ENCODE measurements at regions not wholly inside any gene's neighbourhood (a gene's known extent, or its start where the extent isn't known, plus 50 kb on each side); places are given as distances from the start of the nearest gene placed in this dataset.

DNA sequence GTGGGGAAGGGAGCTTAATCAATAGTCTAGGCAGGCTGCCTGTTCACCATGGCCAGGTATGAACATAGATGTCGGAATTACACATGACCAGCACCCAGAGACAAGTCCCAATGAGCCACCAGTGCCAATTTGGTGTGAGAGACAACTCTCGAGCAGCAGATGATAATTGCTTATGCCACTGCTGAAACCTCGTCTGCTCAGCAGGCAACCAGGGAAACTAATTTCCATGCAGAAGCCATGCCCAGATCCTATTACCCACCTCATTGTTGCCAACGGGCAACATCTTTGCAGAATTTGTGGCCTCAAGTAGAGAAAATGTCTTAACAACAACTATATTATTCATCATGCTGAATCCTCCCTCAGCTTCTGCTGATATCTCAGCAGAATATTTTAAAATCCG lies 84.9 kb downstream of the CGGBP1 start:
- Histone ChIP-seq H3K4me1 (replicated peaks in 1 of 2; ENCODE audit: control insufficient read depth in 2 of 2, insufficient read depth in 2 of 2, low read length in 2 of 2) (no peaks in the 10 kb centered on the region; a peak in 1 of 5 replicates), H2AFZ (ENCODE audit: low read depth, low read length) (no peak overlapping the region), H3K4me2 (ENCODE audit: insufficient read depth, low read length) (no peak overlapping the region), H3K27me3 (ENCODE audit: control insufficient read depth in 2 of 2, insufficient read depth in 2 of 2, low read length in 2 of 2) (no peaks in the 10 kb centered on the region), H3K79me2 (ENCODE audit: control insufficient read depth, insufficient read depth, low read length) (no peaks in the 10 kb centered on the region), H3K9me3 (replicated peaks; ENCODE audit: control insufficient read depth, insufficient read depth, low read depth, low read length) (no peaks in the 10 kb centered on the region), H4K20me1 (replicated peaks; ENCODE audit: control insufficient read depth, insufficient read depth, low read length) (no peaks in the 10 kb centered on the region), H3K36me3 (ENCODE audit: control insufficient read depth, insufficient read depth, low read length) (peaks cover under 1% of the 10 kb centered on the region; the same call in 1 of the 3 replicates), H3K27ac (ENCODE audit: extremely low read depth, low read depth, low read length) (no peak overlapping the region), H3K9ac (ENCODE audit: insufficient read depth in 1 of 2, low read depth in 2 of 2, low read length in 2 of 2) (no peak overlapping the region), H3K9me1 (ENCODE audit: control insufficient read depth, insufficient read depth, low read length) (no peaks in the 10 kb centered on the region), H3K4me3 (no peak overlapping the region)
- ChIA-PET POLR2A (no interaction called here), CTCF (ENCODE audit: low intra/inter-chr PET ratio) (no interaction called here)
- DNase-seq (ENCODE audit: extremely low read depth in 1 of 4, low spot score in 3 of 4) (no peak), ATAC-seq (no peak), FAIRE-seq (no peak)
- no TSS peak for BruUV-seq (replicated peaks)
- in situ Hi-C loops (cut with MboI) = no loop called here
- intact Hi-C loops (cut with micrococcal nuclease) = no loop called here
- 88% methylated on average over 5 of the region's 5 CpGs for WGBS (ENCODE audit: insufficient coverage, low coverage, missing lambda C conversion rate)
- TF ChIP-seq, protein P1, sequence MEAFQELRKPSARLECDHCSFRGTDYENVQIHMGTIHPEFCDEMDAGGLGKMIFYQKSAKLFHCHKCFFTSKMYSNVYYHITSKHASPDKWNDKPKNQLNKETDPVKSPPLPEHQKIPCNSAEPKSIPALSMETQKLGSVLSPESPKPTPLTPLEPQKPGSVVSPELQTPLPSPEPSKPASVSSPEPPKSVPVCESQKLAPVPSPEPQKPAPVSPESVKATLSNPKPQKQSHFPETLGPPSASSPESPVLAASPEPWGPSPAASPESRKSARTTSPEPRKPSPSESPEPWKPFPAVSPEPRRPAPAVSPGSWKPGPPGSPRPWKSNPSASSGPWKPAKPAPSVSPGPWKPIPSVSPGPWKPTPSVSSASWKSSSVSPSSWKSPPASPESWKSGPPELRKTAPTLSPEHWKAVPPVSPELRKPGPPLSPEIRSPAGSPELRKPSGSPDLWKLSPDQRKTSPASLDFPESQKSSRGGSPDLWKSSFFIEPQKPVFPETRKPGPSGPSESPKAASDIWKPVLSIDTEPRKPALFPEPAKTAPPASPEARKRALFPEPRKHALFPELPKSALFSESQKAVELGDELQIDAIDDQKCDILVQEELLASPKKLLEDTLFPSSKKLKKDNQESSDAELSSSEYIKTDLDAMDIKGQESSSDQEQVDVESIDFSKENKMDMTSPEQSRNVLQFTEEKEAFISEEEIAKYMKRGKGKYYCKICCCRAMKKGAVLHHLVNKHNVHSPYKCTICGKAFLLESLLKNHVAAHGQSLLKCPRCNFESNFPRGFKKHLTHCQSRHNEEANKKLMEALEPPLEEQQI (IDR thresholded peaks at IDR 0.05) = no peak
- no peak for TF ChIP-seq XRCC5 (IDR thresholded peaks at IDR 0.05; ENCODE audit: low read depth, low read length)
- no peak for TF ChIP-seq HNRNPUL1 (IDR thresholded peaks at IDR 0.05; ENCODE audit: low read length)
- TF ChIP-seq, protein P2, sequence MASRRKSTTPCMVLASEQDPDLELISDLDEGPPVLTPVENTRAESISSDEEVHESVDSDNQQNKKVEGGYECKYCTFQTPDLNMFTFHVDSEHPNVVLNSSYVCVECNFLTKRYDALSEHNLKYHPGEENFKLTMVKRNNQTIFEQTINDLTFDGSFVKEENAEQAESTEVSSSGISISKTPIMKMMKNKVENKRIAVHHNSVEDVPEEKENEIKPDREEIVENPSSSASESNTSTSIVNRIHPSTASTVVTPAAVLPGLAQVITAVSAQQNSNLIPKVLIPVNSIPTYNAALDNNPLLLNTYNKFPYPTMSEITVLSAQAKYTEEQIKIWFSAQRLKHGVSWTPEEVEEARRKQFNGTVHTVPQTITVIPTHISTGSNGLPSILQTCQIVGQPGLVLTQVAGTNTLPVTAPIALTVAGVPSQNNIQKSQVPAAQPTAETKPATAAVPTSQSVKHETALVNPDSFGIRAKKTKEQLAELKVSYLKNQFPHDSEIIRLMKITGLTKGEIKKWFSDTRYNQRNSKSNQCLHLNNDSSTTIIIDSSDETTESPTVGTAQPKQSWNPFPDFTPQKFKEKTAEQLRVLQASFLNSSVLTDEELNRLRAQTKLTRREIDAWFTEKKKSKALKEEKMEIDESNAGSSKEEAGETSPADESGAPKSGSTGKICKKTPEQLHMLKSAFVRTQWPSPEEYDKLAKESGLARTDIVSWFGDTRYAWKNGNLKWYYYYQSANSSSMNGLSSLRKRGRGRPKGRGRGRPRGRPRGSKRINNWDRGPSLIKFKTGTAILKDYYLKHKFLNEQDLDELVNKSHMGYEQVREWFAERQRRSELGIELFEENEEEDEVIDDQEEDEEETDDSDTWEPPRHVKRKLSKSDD (conservative IDR thresholded peaks at IDR 0.05; ENCODE audit: low read length) = no peak
- no peak for TF ChIP-seq ZNF75A (CRISPR knock-in tag; IDR thresholded peaks at IDR 0.05)
